GM12878 (cell line): ENCODE measurements at regions not wholly inside any gene's neighbourhood (a gene's known extent, or its start where the extent isn't known, plus 50 kb on each side); places are given as distances from the start of the nearest gene placed in this dataset.

ENCODE experiments used
- ATAC-seq: fragments of 200-7000 bp; cut with Tn5 transposase; 3 replicates; pipeline ENCODE4 v1.9.1; 2020; ENCODE audit warnings: mild to moderate bottlenecking, moderate library complexity
- BruUV-seq: library from RNA; stranded (reverse); fragments of 400-500 nt; replicated peaks from 2 replicates; lab custom pipeline; 2021; lab: Mats Ljungman, UMichigan
- CTCF ChIA-PET: fragments of 300-600 bp; sonication (Branson Sonifier 250); formaldehyde crosslinking; extraction: SDS; loops from one replicate; lab custom pipeline; 2021; ENCODE audit warnings: inconsistent platforms; lab: Yijun Ruan, JAX
- POLR2A ChIA-PET: fragments of 350-600 bp; formaldehyde crosslinking; extraction: SDS; loops from one replicate; lab custom pipeline; 2021; ENCODE audit warnings: inconsistent platforms; lab: Charles Lee
- RAD21 ChIA-PET: fragments of 300-600 bp; sonication (Branson Sonifier 250); formaldehyde crosslinking; loops from one replicate; lab custom pipeline; 2023; ENCODE audit warnings: antibody characterized with exemption; ENCODE audit not compliant: unreplicated experiment; lab: Charles Lee
- SMC1A ChIA-PET: fragments of 300-600 bp; sonication (Branson Sonifier 250); formaldehyde crosslinking; loops from one replicate; lab custom pipeline; 2023; ENCODE audit not compliant: unreplicated experiment, uncharacterized antibody; lab: Charles Lee
- DNase-seq: peaks from one replicate; pipeline ENCODE4 v3.0.0-alpha.2; 2011; ENCODE audit warnings: low read depth, low spot score
- FAIRE-seq: peaks from 3 replicates; lab custom pipeline; 2011; peaks lifted over from hg19 to GRCh38; lab: Jason Lieb, UNC
- H2AFZ ChIP-seq: 2 replicates; pipeline ENCODE4 v1.6.0; 2011; ENCODE audit warnings: low read depth, low read length, control low read depth; ENCODE audit not compliant: control insufficient read depth
- H3K27ac ChIP-seq: 2 replicates; pipeline ENCODE4 v1.5.1; 2011; ENCODE audit warnings: control low read depth; ENCODE audit not compliant: control insufficient read depth, insufficient read depth
- H3K27me3 ChIP-seq, 2 experiments: replicated peaks in 1 of 2; 2 replicates each; pipeline versions ENCODE4 v1.6.0 to v1.6.1; 2011; ENCODE audit warnings: low read length in 1 of 2; ENCODE audit not compliant: control insufficient read depth in 2 of 2, insufficient read depth in 2 of 2
- H3K36me3 ChIP-seq, 2 experiments: 2 replicates each; pipeline ENCODE4 v1.5.1; 2011; ENCODE audit warnings: low read length in 1 of 2; ENCODE audit not compliant: control insufficient read depth in 2 of 2, insufficient read depth in 2 of 2
- H3K4me1 ChIP-seq: 2 replicates; pipeline ENCODE4 v1.6.1; 2011; ENCODE audit warnings: mild to moderate bottlenecking, low read length, moderate library complexity, mixed read lengths; ENCODE audit not compliant: control insufficient read depth, insufficient read depth
- H3K4me2 ChIP-seq: 2 replicates; pipeline ENCODE4 v1.6.0; 2011; ENCODE audit warnings: control low read depth; ENCODE audit not compliant: control insufficient read depth, insufficient read depth
- H3K4me3 ChIP-seq: fragments of 200-600 bp; sonication (generic); 2 replicates; pipeline ENCODE4 v1.5.1; 2016
- H3K79me2 ChIP-seq: 2 replicates; pipeline ENCODE4 v1.6.0; 2011; ENCODE audit warnings: low read length; ENCODE audit not compliant: control insufficient read depth, insufficient read depth
- H3K9ac ChIP-seq: 2 replicates; pipeline ENCODE4 v1.8.0; 2011; ENCODE audit warnings: low read length, control low read depth, mixed read lengths; ENCODE audit not compliant: control insufficient read depth, insufficient read depth
- H3K9me3 ChIP-seq: replicated peaks from 3 replicates; pipeline ENCODE4 v1.5.1; 2011; ENCODE audit warnings: mild to moderate bottlenecking, low read length; ENCODE audit not compliant: control insufficient read depth, insufficient read depth
- H4K20me1 ChIP-seq: 2 replicates; pipeline ENCODE4 v1.6.0; 2011; ENCODE audit not compliant: control insufficient read depth, insufficient read depth
- BMI1 ChIP-seq: fragments of 450-650 bp; IDR thresholded peaks from 2 replicates; pipeline ENCODE4 v1.6.1; 2016; ENCODE audit warnings: mild to moderate bottlenecking, moderate library complexity, borderline replicate concordance
- CBX3 ChIP-seq: fragments of 200-600 bp; sonication (generic); IDR thresholded peaks from 2 replicates; pipeline ENCODE4 v1.6.1; 2016; ENCODE audit warnings: low read depth, borderline replicate concordance
- CHD1 ChIP-seq: IDR thresholded peaks from 2 replicates; pipeline ENCODE4 v1.6.1; 2012; ENCODE audit warnings: low read depth, low read length, improper control_type of control experiment
- CREM ChIP-seq: IDR thresholded peaks from 2 replicates; pipeline ENCODE4 v1.6.1; 2014; ENCODE audit warnings: antibody characterized with exemption, low read depth
- ESRRA ChIP-seq: IDR thresholded peaks from 2 replicates; pipeline ENCODE4 v1.6.1; 2012; ENCODE audit warnings: mild to moderate bottlenecking, low read length, improper control_type of control experiment
- HDAC2 ChIP-seq: fragments of 200-600 bp; sonication (generic); IDR thresholded peaks from 2 replicates; pipeline ENCODE4 v1.6.1; 2017
- NFIC ChIP-seq: IDR thresholded peaks from 2 replicates; pipeline ENCODE4 v1.6.1; 2012; ENCODE audit warnings: low read depth, mild to moderate bottlenecking, inconsistent platforms, low read length, moderate library complexity
- POLR2AphosphoS5 ChIP-seq: IDR thresholded peaks from 2 replicates; pipeline ENCODE4 v1.6.1; 2011; ENCODE audit warnings: mild to moderate bottlenecking, low read length, inconsistent platforms
- RELA ChIP-seq: fragments of 450-650 bp; IDR thresholded peaks from 2 replicates; pipeline ENCODE4 v1.8.0; 2014; ENCODE audit warnings: borderline replicate concordance; ENCODE audit not compliant: partially characterized antibody
- RUNX3 ChIP-seq: IDR thresholded peaks from 2 replicates; pipeline ENCODE4 v1.6.1; 2012; ENCODE audit warnings: low read length, inconsistent platforms
- WGBS: methylation state at CpG from one replicate; pipeline ENCODE4 v1.1.6; 2016; ENCODE audit warnings: low lambda C conversion rate; ENCODE audit not compliant: insufficient replicate concordance, insufficient coverage; ENCODE audit errors: missing lambda C conversion rate; 5-methylcytosine and 5-hydroxymethylcytosine counted together
- in situ Hi-C: fragments of 300-500 bp; cut with MboI; formaldehyde crosslinking; loops from 9 replicates; pipeline ENCODE4 v1.14.3; 2018; ENCODE audit warnings: mixed read lengths
- intact Hi-C: fragments of 100-400 bp; cut with micrococcal nuclease; formaldehyde crosslinking; loops from one replicate; pipeline ENCODE4 v1.14.2; 2022; ENCODE audit not compliant: unreplicated experiment
- TF ChIP-seq, protein P1 (sequence below): IDR thresholded peaks from 2 replicates; pipeline ENCODE4 v1.6.1; 2012; ENCODE audit warnings: improper control_type of control experiment, low read depth, low read length; ENCODE audit not compliant: insufficient replicate concordance
- TF ChIP-seq, protein P2 (sequence below): IDR thresholded peaks from 2 replicates; pipeline ENCODE4 v1.6.1; 2011; ENCODE audit warnings: low read depth, mild to moderate bottlenecking, low read length, moderate library complexity, borderline replicate concordance; ENCODE audit errors: extremely low read depth

DNA sequence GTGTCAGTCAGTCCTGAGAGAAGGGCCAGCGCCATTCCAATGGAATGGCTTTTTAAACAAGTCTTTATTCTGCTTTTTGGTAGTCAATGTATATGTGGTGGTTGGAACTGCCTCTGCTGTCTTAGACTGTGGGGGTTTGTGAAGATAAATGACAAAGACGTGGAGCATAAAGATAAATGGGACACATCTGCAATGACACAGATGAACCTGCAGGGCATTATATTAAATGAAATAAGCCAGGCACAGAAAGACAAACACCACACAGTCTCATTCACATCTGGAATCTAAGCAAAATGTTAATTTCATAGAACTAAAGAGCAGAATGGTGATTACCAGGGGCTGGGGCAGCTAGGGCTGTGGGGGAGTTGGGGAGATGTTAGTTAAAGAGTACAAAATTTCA lies 912.8 kb upstream of the MAN1A1 start (continued):
- TF ChIP-seq, protein P1, sequence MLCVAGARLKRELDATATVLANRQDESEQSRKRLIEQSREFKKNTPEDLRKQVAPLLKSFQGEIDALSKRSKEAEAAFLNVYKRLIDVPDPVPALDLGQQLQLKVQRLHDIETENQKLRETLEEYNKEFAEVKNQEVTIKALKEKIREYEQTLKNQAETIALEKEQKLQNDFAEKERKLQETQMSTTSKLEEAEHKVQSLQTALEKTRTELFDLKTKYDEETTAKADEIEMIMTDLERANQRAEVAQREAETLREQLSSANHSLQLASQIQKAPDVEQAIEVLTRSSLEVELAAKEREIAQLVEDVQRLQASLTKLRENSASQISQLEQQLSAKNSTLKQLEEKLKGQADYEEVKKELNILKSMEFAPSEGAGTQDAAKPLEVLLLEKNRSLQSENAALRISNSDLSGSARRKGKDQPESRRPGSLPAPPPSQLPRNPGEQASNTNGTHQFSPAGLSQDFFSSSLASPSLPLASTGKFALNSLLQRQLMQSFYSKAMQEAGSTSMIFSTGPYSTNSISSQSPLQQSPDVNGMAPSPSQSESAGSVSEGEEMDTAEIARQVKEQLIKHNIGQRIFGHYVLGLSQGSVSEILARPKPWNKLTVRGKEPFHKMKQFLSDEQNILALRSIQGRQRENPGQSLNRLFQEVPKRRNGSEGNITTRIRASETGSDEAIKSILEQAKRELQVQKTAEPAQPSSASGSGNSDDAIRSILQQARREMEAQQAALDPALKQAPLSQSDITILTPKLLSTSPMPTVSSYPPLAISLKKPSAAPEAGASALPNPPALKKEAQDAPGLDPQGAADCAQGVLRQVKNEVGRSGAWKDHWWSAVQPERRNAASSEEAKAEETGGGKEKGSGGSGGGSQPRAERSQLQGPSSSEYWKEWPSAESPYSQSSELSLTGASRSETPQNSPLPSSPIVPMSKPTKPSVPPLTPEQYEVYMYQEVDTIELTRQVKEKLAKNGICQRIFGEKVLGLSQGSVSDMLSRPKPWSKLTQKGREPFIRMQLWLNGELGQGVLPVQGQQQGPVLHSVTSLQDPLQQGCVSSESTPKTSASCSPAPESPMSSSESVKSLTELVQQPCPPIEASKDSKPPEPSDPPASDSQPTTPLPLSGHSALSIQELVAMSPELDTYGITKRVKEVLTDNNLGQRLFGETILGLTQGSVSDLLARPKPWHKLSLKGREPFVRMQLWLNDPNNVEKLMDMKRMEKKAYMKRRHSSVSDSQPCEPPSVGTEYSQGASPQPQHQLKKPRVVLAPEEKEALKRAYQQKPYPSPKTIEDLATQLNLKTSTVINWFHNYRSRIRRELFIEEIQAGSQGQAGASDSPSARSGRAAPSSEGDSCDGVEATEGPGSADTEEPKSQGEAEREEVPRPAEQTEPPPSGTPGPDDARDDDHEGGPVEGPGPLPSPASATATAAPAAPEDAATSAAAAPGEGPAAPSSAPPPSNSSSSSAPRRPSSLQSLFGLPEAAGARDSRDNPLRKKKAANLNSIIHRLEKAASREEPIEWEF: no peak
- TF ChIP-seq, protein P2, sequence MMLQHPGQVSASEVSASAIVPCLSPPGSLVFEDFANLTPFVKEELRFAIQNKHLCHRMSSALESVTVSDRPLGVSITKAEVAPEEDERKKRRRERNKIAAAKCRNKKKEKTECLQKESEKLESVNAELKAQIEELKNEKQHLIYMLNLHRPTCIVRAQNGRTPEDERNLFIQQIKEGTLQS: no peak
- TF ChIP-seq CBX3: no peak
- no peak for TF ChIP-seq RUNX3
- TF ChIP-seq CHD1: no peak
- no peak for TF ChIP-seq RELA
- TF ChIP-seq ESRRA: no peak

DNA sequence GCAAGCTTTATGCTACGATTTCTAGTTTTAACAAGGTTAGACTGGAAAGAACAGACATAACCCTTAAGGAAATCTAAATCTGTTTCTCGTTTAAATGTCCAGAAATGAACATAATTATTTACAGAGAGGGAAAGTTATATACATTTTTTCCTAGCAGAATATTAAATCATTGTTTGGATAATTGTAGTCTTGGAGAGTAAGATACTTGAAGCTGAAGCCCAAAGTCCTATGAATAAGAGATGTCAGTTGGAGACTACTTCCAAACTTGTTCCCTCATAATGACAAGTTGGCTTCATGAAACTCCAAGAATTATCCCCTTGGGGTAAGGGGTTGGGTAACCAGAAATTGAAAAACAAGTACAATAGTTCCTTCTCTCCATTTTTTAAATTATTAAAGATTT lies 911.1 kb upstream of the MAN1A1 start:
- Histone ChIP-seq H3K79me2 (no peaks in the 10 kb centered on the region), H4K20me1 (no peaks in the 10 kb centered on the region), H3K4me1 (no peaks in the 10 kb centered on the region), H3K27me3 (no peaks in the 10 kb centered on the region), H3K27ac (no peak overlapping the region), H3K4me2 (no peak overlapping the region), H2AFZ (no peak overlapping the region), H3K9ac (no peak overlapping the region), H3K9me3 (no peaks in the 10 kb centered on the region), H3K36me3 (no peaks in the 10 kb centered on the region), H3K4me3 (no peak overlapping the region)
- SMC1A ChIA-PET: no interaction called here
- no TSS peak for BruUV-seq
- 2% methylated on average over 2 of the region's 2 CpGs for WGBS
- intact Hi-C loops (no loop called here), in situ Hi-C loops (no loop called here)
- no peak for FAIRE-seq
- RAD21 ChIA-PET: interaction anchor here (0.5 kb wide), 1 partner anchor 1403 kb away, joined by 3 read pairs; no protein-coding TSS in a partner anchor
- POLR2A ChIA-PET: no interaction called here
- no peak for TF ChIP-seq POLR2AphosphoS5
- TF ChIP-seq CREM: no peak
- no peak for TF ChIP-seq CHD1
- TF ChIP-seq BMI1: no peak
- no peak for TF ChIP-seq NFIC
- no peak for TF ChIP-seq HDAC2
- DNase-seq: no peak
- CTCF ChIA-PET: no interaction called here
- ATAC-seq: no peak
